B cell (primary cell): ENCODE measurements at regions not wholly inside any gene's neighbourhood (a gene's known extent, or its start where the extent isn't known, plus 50 kb on each side); places are given as distances from the start of the nearest gene placed in this dataset.

Experiments
- ATAC-seq: fragments of 200-7000 bp; cut with Tn5 transposase; one replicate; pipeline ENCODE4 v1.10.0; 2021; ENCODE audit warnings: low read depth, mild to moderate bottlenecking, moderate number of reproducible peaks, moderate library complexity
- CTCF ChIA-PET: fragments of 350-600 bp; sonication (Branson Sonifier 250); formaldehyde crosslinking; loops from one replicate; lab custom pipeline; 2021; ENCODE audit warnings: antibody characterized with exemption, inconsistent platforms; lab: Charles Lee
- POLR2A ChIA-PET: fragments of 350-600 bp; sonication (Branson Sonifier 250); formaldehyde crosslinking; loops from one replicate; lab custom pipeline; 2021; ENCODE audit warnings: antibody characterized with exemption; lab: Charles Lee
- DNase-seq: peaks from one replicate; pipeline ENCODE4 v3.0.0; 2013
- H2AFZ ChIP-seq: 2 replicates; pipeline ENCODE4 v1.6.1; 2012; ENCODE audit warnings: mild to moderate bottlenecking, low read depth, low read length; ENCODE audit not compliant: insufficient read depth, poor library complexity, severe bottlenecking
- H3K27ac ChIP-seq, 2 donors: 1 replicate in 1 of 2; 2 replicates in 1 of 2; pipeline ENCODE4 v1.5.1; 2012 to 2013; ENCODE audit warnings: low read length in 2 of 2, mild to moderate bottlenecking in 2 of 2, moderate library complexity in 1 of 2
- H3K27me3 ChIP-seq, 4 experiments: fragments of 200-600 bp in 1 of 4; sonication (generic) in 1 of 4; replicated peaks in 1 of 4; 1 replicate in 2 of 4; 2 replicates in 2 of 4; pipeline versions ENCODE4 v1.6.1 to v1.7.0; 2013 to 2016; ENCODE audit warnings: low read length in 3 of 4, mild to moderate bottlenecking in 2 of 4, mixed read lengths in 1 of 4, moderate library complexity in 1 of 4; ENCODE audit not compliant: insufficient read depth in 4 of 4, control insufficient read depth in 3 of 4; ENCODE audit errors: control extremely low read depth in 1 of 4
- H3K36me3 ChIP-seq, 2 experiments: replicated peaks in 1 of 2; 1 replicate in 1 of 2; 2 replicates in 1 of 2; pipeline versions ENCODE4 v1.6.1 to v1.7.1; 2013; ENCODE audit warnings: low read length in 1 of 2; ENCODE audit not compliant: insufficient read depth in 2 of 2, control insufficient read depth in 1 of 2; ENCODE audit errors: control extremely low read depth in 1 of 2, extremely low read depth in 1 of 2
- H3K4me1 ChIP-seq, 2 donors: fragments of 200-600 bp in 1 of 2; sonication (generic) in 1 of 2; 1 replicate in 1 of 2; 2 replicates in 1 of 2; pipeline versions ENCODE4 v1.5.1 to v1.6.1; 2013 to 2017; ENCODE audit warnings: low read length in 2 of 2; ENCODE audit not compliant: control insufficient read depth in 2 of 2, insufficient read depth in 2 of 2
- H3K4me2 ChIP-seq: replicated peaks from 2 replicates; pipeline ENCODE3; 2012; ENCODE audit warnings: mild to moderate bottlenecking, low read depth, low read length; ENCODE audit not compliant: poor library complexity, severe bottlenecking
- H3K4me3 ChIP-seq, 5 experiments: fragments of 200-600 bp in 1 of 5; sonication (generic) in 1 of 5; 1 replicate in 3 of 5; 2 replicates in 2 of 5; pipeline versions ENCODE4 v1.5.1 to v1.7.0; 2011 to 2016; ENCODE audit warnings: low read length in 4 of 5, mild to moderate bottlenecking in 4 of 5, low read depth in 2 of 5, control low read depth in 1 of 5, moderate library complexity in 1 of 5; ENCODE audit not compliant: insufficient read depth in 1 of 5; ENCODE audit errors: control extremely low read depth in 1 of 5, extremely low read depth in 1 of 5
- H3K79me2 ChIP-seq: fragments of 200-600 bp; sonication (generic); one replicate; pipeline ENCODE4 v1.6.0; 2016; ENCODE audit warnings: low read length; ENCODE audit not compliant: control insufficient read depth, insufficient read depth
- H3K9ac ChIP-seq: fragments of 200-600 bp; sonication (generic); 2 replicates; pipeline ENCODE4 v1.6.1; 2017; ENCODE audit warnings: mild to moderate bottlenecking, low read length, moderate library complexity
- H3K9me3 ChIP-seq, 3 donors: one replicate each; pipeline versions ENCODE4 v1.6.1 to v1.7.1; 2013; ENCODE audit warnings: low read length in 2 of 3; ENCODE audit not compliant: control insufficient read depth in 2 of 3, insufficient read depth in 1 of 3; ENCODE audit errors: control extremely low read depth in 1 of 3
- H4K20me1 ChIP-seq: 2 replicates; pipeline ENCODE4 v1.6.0; 2012; ENCODE audit warnings: mild to moderate bottlenecking, low read length; ENCODE audit not compliant: insufficient read depth, control insufficient read depth, poor library complexity, severe bottlenecking
- H3K27ac Mint-ChIP-seq: one replicate; pipeline ENCODE4 v1.8.0; 2021; ENCODE audit warnings: mixed read lengths
- H3K27me3 Mint-ChIP-seq: one replicate; pipeline ENCODE4 v1.8.0; 2021; ENCODE audit warnings: mixed read lengths
- H3K4me1 Mint-ChIP-seq: one replicate; pipeline ENCODE4 v1.8.0; 2021; ENCODE audit warnings: mixed read lengths
- H3K4me3 Mint-ChIP-seq: one replicate; pipeline ENCODE4 v1.8.0; 2021; ENCODE audit warnings: mixed read lengths
- H3K9me3 Mint-ChIP-seq: one replicate; pipeline ENCODE4 v1.8.0; 2022; ENCODE audit warnings: mixed read lengths; ENCODE audit not compliant: insufficient read depth
- EZH2 ChIP-seq: IDR thresholded peaks from 2 replicates; pipeline ENCODE4 v1.6.1; 2012; ENCODE audit warnings: borderline replicate concordance, low read depth, mild to moderate bottlenecking, moderate library complexity, low read length; ENCODE audit not compliant: insufficient read depth, poor library complexity, severe bottlenecking
- WGBS: methylation state at CpG from one replicate; pipeline ENCODE4 v1.1.5; 2013; ENCODE audit warnings: missing lambda C conversion rate; ENCODE audit not compliant: insufficient coverage; 5-methylcytosine and 5-hydroxymethylcytosine counted together
- intact Hi-C: fragments of 100-400 bp; cut with micrococcal nuclease; formaldehyde crosslinking; loops from one replicate; pipeline ENCODE4 v1.10.0; 2022
- TF ChIP-seq, protein P1 (sequence below): fragments of 200-600 bp; IDR thresholded peaks from one replicate; pipeline ENCODE4 v1.8.0; 2022; ENCODE audit warnings: antibody characterized with exemption, mild to moderate bottlenecking

- no peak overlapping the region for H3K4me3 ChIP-seq
- ATAC-seq: no peak
- peaks cover 4% of the 10 kb centered on the region for H3K27me3 Mint-ChIP-seq
- no peak overlapping the region for H3K4me2 ChIP-seq
- WGBS: no CpG with 5 or more reads among the region's 1 CpG
- TF ChIP-seq EZH2: no peak
- TF ChIP-seq, protein P1, sequence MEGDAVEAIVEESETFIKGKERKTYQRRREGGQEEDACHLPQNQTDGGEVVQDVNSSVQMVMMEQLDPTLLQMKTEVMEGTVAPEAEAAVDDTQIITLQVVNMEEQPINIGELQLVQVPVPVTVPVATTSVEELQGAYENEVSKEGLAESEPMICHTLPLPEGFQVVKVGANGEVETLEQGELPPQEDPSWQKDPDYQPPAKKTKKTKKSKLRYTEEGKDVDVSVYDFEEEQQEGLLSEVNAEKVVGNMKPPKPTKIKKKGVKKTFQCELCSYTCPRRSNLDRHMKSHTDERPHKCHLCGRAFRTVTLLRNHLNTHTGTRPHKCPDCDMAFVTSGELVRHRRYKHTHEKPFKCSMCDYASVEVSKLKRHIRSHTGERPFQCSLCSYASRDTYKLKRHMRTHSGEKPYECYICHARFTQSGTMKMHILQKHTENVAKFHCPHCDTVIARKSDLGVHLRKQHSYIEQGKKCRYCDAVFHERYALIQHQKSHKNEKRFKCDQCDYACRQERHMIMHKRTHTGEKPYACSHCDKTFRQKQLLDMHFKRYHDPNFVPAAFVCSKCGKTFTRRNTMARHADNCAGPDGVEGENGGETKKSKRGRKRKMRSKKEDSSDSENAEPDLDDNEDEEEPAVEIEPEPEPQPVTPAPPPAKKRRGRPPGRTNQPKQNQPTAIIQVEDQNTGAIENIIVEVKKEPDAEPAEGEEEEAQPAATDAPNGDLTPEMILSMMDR: no peak
- H3K4me1 Mint-ChIP-seq: no peaks in the 10 kb centered on the region
- intact Hi-C loops: no loop called here
- no peak overlapping the region for H3K9ac ChIP-seq
- no peak for DNase-seq
- no peaks in the 10 kb centered on the region for H3K9me3 Mint-ChIP-seq
- H3K36me3 ChIP-seq: no peaks in the 10 kb centered on the region
- H3K4me1 ChIP-seq: no peaks in the 10 kb centered on the region
- H2AFZ ChIP-seq: no peak overlapping the region
- no peaks in the 10 kb centered on the region for H3K79me2 ChIP-seq
- H3K4me3 Mint-ChIP-seq: no peak overlapping the region
- no peak overlapping the region for H3K27ac ChIP-seq
- no peak overlapping the region for H3K27ac Mint-ChIP-seq
- no peaks in the 10 kb centered on the region for H4K20me1 ChIP-seq
- CTCF ChIA-PET: interaction anchor here (1.1 kb wide), 1 partner anchor 78 kb away, joined by 3 read pairs; no protein-coding TSS in a partner anchor
- H3K9me3 ChIP-seq: no peaks in the 10 kb centered on the region
- POLR2A ChIA-PET: no interaction called here
- H3K27me3 ChIP-seq: peaks cover 0 to under 1% (median 0%) of the 10 kb centered on the region in 4 experiments
Measured at GRCh38 chr2:157946919-157947557, 70.9 kb upstream of the ACVR1 start.

DNA sequence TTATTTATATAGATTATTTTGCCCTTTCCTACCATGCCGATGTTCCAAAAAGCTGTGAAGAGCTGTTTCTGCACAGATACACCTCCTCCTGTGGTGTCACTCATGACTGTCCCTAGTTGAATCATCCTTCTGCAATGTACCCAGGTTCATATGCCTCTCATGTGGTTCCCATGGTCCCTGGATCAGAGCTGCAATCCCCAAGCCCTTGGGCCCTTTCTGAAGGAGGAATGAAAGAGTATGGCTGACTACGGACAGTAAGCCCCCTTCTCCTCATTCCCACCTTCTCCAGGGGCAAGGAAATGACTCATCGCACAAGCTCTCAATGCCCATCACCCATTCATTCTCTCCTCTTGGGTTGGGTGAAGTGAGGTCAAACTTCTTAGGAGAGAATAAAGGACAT lies 63.9 kb upstream of the ACVR1 start:
- H3K9me3 Mint-ChIP-seq: no peaks in the 10 kb centered on the region
- WGBS: no CpG with 5 or more reads among the region's 3 CpGs
- no peak overlapping the region for H3K4me3 Mint-ChIP-seq
- H3K9me3 ChIP-seq: no peaks in the 10 kb centered on the region
- no peak overlapping the region for H3K27ac Mint-ChIP-seq
- TF ChIP-seq EZH2: no peak
- TF ChIP-seq, protein P1: no peak
- no peaks in the 10 kb centered on the region for H4K20me1 ChIP-seq
- H3K27ac ChIP-seq: no peak overlapping the region
- no peak overlapping the region for H2AFZ ChIP-seq
- H3K9ac ChIP-seq: no peak overlapping the region
- no peaks in the 10 kb centered on the region for H3K4me1 ChIP-seq
- intact Hi-C loops: no loop called here
- DNase-seq (no peak), ATAC-seq (no peak)
- no peak overlapping the region for H3K4me2 ChIP-seq
- no peaks in the 10 kb centered on the region for H3K4me1 Mint-ChIP-seq
- no peaks in the 10 kb centered on the region for H3K79me2 ChIP-seq
- H3K27me3 Mint-ChIP-seq: no peaks in the 10 kb centered on the region
- CTCF ChIA-PET: interaction anchor here (0.6 kb wide), 1 partner anchor 275 kb away, joined by 6 read pairs; no protein-coding TSS in a partner anchor
- no peaks in the 10 kb centered on the region for H3K27me3 ChIP-seq
- POLR2A ChIA-PET: no interaction called here
- no peak overlapping the region for H3K4me3 ChIP-seq
- H3K36me3 ChIP-seq: no peaks in the 10 kb centered on the region
